ENCODE measurements at regions not wholly inside any gene's neighbourhood (a gene's known extent, or its start where the extent isn't known, plus 50 kb on each side); places are given as distances from the start of the nearest gene placed in this dataset.
"Not testable (repeated sequence)": the region's sequence is repeated elsewhere in the genome, so short reads cannot be mapped to it uniquely, and the experiment has no call there.

DNA sequence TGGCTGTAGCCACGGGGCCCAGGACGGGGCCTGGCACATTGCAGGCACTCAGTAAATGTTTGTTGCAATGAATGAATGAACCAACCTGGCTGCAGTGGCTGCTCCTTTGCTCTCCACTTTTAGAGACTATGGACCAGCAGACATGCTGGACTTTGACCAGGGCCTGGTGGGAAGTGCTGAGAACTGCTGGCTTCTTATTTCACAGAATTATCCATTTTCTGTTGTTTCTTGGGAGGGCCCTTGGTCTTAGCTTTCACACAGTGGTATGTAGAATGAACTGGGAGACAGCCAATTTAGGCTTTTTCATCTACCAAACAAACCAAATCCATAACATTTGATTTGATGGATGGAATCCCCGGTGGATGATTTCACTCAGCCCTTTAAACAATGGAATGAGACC lies 78.0 kb upstream of the LHFPL2 start:
- no peak for DNase-seq (ENCODE audit: low read depth)

GRCh38 chr5:78726003-78726402 lies 77.4 kb upstream of the LHFPL2 start:
- DNase-seq (ENCODE audit: low read depth), result no peak

DNA sequence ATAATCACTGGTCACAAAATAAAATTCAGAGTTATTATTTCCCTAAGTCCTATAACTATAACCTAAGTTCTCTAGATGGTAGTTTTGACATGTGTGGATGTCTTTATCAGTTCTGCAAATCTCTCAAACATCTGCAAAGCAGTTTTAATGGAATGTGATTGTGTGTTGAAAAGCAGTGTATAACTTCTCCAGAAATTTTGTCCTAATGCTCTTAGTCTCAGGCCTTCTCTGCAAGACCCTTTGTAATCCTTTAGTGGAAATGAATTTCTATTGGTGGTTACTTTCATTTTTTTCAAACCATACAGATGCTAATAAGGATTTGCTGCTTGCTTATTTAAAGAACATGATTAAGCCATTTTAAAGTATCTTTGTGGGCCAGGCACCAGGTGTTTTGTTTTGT lies 75.5 kb upstream of the LHFPL2 start:
- DNase-seq (ENCODE audit: low read depth), result no peak

DNA sequence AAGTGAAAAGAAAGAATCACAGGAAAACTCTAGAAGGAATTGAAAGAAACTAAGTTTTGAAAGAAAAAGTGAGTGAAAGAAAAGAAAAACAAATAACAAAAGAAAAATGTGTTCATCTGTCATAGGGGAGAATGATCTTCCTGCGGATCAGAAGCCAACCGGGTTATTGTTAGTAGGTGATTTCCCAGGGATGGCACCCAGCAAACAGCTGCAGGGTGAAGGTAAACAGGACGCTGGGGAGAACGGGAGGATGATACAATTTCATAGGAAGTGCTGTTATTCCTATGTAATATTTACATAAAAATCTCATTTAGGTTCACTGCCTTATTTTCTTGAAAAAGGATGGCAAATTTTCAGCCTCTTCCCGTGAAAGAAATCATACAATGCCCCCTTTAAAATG lies 72.4 kb upstream of the LHFPL2 start:
- DNase-seq (ENCODE audit: low read depth), result no peak

- DNase-seq (ENCODE audit: low read depth), result no peak
Measured at GRCh38 chr5:78720227-78720985, 71.8 kb upstream of the LHFPL2 start.

GRCh38 chr5:78719504-78720219 lies 71.1 kb upstream of the LHFPL2 start:
- DNase-seq (ENCODE audit: low read depth), result no peak

GRCh38 chr5:78718824-78719223 lies 70.3 kb upstream of the LHFPL2 start:
- DNase-seq (ENCODE audit: low read depth), result peak; percentile 61

DNA sequence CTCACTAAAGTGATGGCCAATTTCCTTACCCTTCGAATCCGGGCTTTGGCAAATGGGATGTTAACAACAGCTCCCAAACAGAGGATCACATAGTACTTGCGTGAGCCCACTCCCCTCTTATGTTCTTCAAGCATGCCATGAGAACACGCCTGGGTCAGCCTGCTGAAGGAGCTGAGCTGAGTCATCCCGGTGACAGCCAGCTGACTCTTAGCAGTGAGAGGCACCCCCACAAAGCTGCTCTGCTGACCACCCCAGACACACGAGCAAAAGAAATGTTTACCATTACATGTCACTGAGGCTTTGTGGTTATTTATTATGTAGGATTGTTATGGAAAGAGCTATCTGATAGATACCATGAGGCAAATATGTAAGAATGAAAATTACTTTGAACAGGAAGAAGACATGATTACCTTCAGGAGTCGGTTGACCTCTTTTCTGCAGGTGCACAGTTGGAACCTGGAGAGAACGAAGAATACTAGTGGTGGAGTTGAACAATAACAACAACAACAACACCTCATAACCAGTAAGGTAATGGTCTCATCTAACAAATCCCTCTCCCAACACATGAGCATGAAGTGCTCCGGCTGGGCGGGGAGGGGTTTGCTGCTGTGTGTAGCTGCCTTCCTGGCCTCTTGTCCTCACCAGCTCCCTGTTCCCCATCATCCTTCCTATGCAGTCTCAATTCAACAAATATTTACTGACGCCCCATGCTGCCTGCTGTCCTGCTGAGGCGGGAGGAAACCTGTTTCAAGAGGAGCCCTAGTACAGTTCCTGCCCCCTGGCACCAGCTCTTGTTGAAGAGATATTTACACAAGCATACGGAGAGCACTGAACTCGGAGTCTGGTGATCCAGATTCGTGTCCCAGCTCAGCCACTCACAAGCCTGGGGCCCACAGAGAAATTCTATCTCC lies 69.4 kb upstream of the LHFPL2 start:
- DNase-seq (ENCODE audit: low read depth), result no peak

DNA sequence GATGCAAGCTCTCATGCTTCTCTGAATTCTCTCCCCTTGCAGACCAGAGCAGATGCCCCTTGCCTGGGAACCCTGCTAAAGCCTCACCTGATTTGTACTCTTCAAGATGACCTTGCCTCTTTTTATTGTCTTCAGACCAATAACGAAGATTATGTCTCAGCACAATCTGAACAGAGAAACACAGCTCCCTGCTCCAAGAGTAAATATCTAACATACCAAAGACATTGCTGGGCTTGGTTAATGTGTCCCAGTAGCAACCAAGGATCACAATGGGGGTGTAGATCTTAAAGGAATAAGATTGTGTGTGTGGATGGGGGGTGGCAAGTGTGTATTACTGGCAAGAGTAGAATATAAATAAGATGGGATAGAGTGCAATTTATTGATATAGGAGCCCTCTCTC lies 67.6 kb upstream of the LHFPL2 start:
- peak; percentile 23 for DNase-seq (ENCODE audit: low read depth)

GRCh38 chr5:78715351-78715750 lies 66.8 kb upstream of the LHFPL2 start:
- DNase-seq (ENCODE audit: low read depth), result not testable (repeated sequence)

GRCh38 chr5:78711670-78712069 lies 63.1 kb upstream of the LHFPL2 start:
- DNase-seq (ENCODE audit: low read depth), result not testable (repeated sequence)

DNA sequence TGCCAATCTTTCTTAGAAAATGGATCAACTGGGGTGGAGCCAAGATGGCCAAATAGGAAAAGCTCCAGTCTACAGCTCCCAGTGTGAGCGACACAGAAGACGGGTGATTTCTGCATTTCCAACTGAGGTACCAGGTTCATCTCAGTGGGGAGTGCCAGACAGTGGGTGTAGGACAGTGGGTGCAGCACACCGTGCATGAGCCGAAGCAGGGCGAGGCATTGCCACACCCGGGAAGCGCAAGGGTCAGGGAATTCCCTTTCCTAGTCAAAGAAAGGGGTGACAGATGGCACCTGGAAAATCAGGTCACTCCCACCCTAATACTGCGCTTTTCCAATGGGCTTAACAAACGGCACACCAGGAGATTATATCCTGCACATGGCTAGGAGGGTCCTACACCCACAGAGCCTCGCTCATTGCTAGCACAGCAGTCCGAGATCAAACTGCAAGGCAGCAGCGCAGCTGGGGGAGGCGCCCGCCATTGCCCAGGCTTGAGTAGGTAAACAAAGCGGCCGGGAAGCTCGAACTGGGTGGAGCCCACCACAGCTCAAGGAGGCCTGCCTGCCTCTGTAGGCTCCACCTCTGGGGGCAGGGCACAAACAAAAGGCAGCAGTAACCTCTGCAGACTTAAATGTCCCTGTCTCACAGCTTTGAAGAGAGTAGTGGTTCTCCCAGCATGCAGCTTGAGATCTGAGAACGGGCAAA lies 61.3 kb upstream of the LHFPL2 start:
- not testable (repeated sequence) for DNase-seq (ENCODE audit: low read depth)

GRCh38 chr5:78706825-78707224 lies 58.3 kb upstream of the LHFPL2 start:
- no peak for DNase-seq (ENCODE audit: low read depth)

DNA sequence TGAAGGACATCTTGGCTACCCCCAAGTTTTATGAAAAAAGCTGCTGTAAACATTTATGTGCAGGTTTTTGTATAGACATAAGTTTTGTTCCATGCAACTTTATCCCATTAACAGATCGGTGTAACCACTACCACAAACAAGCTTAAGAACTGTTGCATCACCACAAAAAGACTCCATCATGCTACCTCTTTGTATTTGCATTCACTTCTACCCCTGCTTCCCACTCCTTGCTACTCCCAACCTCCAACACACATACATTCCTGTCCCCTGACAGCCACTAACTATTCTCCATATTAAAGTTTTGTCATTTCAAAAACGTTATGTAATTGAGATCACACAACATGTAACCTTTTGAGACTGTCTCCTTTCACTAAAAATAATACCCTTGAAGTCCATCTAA lies 57.8 kb upstream of the LHFPL2 start:
- DNase-seq (ENCODE audit: low read depth), result no peak

DNA sequence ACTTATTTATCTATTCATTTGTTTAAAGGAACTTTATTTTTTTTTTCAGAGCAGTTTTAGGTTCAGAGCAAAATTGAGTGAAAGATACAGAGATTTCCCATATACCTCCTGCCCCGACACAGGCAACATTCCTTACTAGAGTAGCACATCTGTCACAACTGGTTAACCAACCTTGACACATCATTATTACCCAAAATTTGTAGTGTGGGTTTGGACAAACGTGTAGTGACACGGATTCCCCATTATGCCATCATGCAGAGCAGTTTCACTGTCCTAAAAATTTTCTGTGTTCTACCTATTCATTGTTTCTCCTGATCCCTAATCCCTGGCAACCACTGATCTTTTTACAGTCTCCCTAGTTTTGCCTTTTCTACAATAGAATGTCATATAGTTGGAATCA lies 57.3 kb upstream of the LHFPL2 start:
- DNase-seq (ENCODE audit: low read depth), result no peak

DNA sequence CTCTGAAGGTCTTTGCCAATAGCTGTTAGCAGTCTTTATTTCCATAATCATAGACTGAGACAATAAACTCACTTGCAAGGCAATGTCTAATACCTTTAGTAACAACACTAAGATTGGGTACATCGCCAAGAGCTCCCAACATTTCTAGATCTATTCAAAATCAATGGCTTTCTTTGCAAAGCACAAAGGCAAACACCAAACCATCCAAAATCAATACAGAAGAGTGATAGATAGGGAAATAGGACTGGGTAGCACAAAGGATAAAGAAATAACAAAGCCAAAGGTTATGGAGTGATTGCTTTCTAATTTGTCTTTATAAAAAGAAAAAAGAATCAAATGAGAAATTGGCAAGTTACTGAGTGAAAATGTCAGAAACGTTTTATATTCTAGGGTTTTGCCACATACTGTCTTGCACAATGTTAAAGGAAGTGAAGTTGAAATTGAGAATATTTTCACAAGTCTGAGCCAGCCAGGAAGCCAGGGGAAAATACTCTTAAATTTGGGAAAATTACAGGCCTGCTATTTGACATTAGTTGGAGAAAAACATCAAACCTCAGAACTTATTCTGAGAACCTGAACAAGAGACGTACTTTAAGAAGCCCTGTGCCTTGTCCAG lies 53.3 kb upstream of the LHFPL2 start:
- DNase-seq (ENCODE audit: low read depth), result no peak

GRCh38 chr5:78699552-78700153 lies 51.1 kb upstream of the LHFPL2 start:
- DNase-seq (ENCODE audit: low read depth), result no peak

DNA sequence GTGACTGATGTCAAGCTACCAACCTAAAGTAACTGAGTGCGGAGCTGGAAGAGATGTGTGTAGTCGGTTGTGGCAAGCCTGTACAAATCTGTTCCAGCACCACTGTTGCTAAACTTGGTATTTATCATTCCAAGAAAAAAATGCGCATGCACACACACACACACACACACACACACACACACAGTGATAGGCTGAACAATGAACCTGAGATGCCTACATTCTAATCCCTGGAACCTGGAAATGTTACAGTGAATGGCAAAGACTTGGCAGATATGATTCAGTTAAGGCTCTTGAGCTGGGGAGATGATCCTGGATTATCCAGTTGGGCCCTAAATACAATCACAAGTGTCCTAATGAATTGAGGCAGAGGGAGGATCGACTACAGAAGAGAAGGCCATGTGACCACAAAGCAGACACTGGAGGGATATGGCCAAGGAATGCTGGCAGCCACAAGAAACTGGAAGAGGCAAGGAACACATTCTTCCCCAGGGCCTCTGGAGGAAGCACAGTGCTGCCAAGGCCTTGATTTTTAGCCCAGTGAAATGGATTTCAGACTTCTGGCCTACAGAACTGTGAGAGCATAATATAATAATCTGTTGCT lies 49.7 kb upstream of the LHFPL2 start:
- DNase-seq (ENCODE audit: low read depth), result no peak
